ENCODE measurements at regions not wholly inside any gene's neighbourhood (a gene's known extent, or its start where the extent isn't known, plus 50 kb on each side); places are given as distances from the start of the nearest gene placed in this dataset.

DNA sequence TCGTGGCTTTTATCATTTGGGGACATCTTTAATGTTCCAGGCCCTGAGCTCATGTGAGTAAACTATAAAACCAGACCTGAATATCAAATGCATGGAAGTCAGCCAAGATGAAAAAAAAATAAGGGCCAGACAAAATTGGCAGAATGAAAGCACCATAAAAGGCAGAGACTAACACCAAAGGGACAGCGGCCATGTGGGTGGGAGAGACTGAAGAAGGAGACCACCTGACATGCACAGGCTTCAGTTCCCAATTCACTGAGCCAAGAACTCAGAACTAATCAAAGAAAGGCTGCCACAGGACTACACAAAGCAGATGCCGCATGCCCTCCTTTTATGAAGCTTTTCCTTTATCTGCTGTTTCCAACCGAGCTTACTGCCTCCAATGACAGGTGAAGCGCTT, 267.1 kb downstream of the RAD51AP2 start:
- TF ChIP-seq EP300 (conservative IDR thresholded peaks at IDR 0.05; ENCODE audit: poor library complexity, severe bottlenecking), result no peak
- TF ChIP-seq, protein P1, sequence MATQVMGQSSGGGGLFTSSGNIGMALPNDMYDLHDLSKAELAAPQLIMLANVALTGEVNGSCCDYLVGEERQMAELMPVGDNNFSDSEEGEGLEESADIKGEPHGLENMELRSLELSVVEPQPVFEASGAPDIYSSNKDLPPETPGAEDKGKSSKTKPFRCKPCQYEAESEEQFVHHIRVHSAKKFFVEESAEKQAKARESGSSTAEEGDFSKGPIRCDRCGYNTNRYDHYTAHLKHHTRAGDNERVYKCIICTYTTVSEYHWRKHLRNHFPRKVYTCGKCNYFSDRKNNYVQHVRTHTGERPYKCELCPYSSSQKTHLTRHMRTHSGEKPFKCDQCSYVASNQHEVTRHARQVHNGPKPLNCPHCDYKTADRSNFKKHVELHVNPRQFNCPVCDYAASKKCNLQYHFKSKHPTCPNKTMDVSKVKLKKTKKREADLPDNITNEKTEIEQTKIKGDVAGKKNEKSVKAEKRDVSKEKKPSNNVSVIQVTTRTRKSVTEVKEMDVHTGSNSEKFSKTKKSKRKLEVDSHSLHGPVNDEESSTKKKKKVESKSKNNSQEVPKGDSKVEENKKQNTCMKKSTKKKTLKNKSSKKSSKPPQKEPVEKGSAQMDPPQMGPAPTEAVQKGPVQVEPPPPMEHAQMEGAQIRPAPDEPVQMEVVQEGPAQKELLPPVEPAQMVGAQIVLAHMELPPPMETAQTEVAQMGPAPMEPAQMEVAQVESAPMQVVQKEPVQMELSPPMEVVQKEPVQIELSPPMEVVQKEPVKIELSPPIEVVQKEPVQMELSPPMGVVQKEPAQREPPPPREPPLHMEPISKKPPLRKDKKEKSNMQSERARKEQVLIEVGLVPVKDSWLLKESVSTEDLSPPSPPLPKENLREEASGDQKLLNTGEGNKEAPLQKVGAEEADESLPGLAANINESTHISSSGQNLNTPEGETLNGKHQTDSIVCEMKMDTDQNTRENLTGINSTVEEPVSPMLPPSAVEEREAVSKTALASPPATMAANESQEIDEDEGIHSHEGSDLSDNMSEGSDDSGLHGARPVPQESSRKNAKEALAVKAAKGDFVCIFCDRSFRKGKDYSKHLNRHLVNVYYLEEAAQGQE (IDR thresholded peaks at IDR 0.05; ENCODE audit: borderline replicate concordance), result no peak
- TF ChIP-seq, protein P2, sequence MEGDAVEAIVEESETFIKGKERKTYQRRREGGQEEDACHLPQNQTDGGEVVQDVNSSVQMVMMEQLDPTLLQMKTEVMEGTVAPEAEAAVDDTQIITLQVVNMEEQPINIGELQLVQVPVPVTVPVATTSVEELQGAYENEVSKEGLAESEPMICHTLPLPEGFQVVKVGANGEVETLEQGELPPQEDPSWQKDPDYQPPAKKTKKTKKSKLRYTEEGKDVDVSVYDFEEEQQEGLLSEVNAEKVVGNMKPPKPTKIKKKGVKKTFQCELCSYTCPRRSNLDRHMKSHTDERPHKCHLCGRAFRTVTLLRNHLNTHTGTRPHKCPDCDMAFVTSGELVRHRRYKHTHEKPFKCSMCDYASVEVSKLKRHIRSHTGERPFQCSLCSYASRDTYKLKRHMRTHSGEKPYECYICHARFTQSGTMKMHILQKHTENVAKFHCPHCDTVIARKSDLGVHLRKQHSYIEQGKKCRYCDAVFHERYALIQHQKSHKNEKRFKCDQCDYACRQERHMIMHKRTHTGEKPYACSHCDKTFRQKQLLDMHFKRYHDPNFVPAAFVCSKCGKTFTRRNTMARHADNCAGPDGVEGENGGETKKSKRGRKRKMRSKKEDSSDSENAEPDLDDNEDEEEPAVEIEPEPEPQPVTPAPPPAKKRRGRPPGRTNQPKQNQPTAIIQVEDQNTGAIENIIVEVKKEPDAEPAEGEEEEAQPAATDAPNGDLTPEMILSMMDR (IDR thresholded peaks at IDR 0.05; ENCODE audit: poor library complexity, severe bottlenecking), result no peak
- no peak for TF ChIP-seq EZH2 (IDR thresholded peaks at IDR 0.05; ENCODE audit: borderline replicate concordance, insufficient read depth, low read length, poor library complexity, severe bottlenecking)
- no peak for TF ChIP-seq POLR2AphosphoS5 (IDR thresholded peaks at IDR 0.05)
- TF ChIP-seq MXI1 (conservative IDR thresholded peaks at IDR 0.05; ENCODE audit: poor library complexity, severe bottlenecking), result no peak
- no peak for TF ChIP-seq RAD21 (conservative IDR thresholded peaks at IDR 0.05)
- TF ChIP-seq SMC3 (conservative IDR thresholded peaks at IDR 0.05; ENCODE audit: poor library complexity), result no peak
- no peak for TF ChIP-seq TAF1 (IDR thresholded peaks at IDR 0.05; ENCODE audit: low read depth)

Measured in neural cell (in vitro differentiated cells).